ENCODE measurements at regions not wholly inside any gene's neighbourhood (a gene's known extent, or its start where the extent isn't known, plus 50 kb on each side); places are given as distances from the start of the nearest gene placed in this dataset.
"Not testable (repeated sequence)": the region's sequence is repeated elsewhere in the genome, so short reads cannot be mapped to it uniquely, and the experiment has no call there.

- no peak overlapping the region for H3K4me3 ChIP-seq (ENCODE audit: low read depth, low read length)
- no peak for TF ChIP-seq CTCF (IDR thresholded peaks at IDR 0.05; ENCODE audit: low read depth, low read length, missing control alignments)
- no peak for DNase-seq (ENCODE audit: low read depth)
Measured at GRCh38 chr7:122248472-122248871, 56.1 kb downstream of the FEZF1 start.

- H3K4me3 ChIP-seq (ENCODE audit: low read depth, low read length): not testable (repeated sequence)
Measured at GRCh38 chr7:122238729-122239128, 65.8 kb downstream of the FEZF1 start.

GRCh38 chr7:122238297-122238696 lies 66.3 kb downstream of the FEZF1 start:
- DNase-seq (ENCODE audit: low read depth); H3K4me3 ChIP-seq (ENCODE audit: low read depth, low read length): not testable (repeated sequence)

More at GRCh38 chr7:122238729-122239128, 65.8 kb downstream of the FEZF1 start:
- not testable (repeated sequence) for DNase-seq (ENCODE audit: low read depth)

- no peak for DNase-seq (ENCODE audit: low read depth)
- H3K4me3 ChIP-seq (ENCODE audit: low read depth, low read length): no peak overlapping the region
- TF ChIP-seq CTCF (IDR thresholded peaks at IDR 0.05; ENCODE audit: low read depth, low read length, missing control alignments): no peak
Measured at GRCh38 chr7:122225874-122226273, 78.7 kb downstream of the FEZF1 start.

- peak; percentile 43 for TF ChIP-seq CTCF (IDR thresholded peaks at IDR 0.05; ENCODE audit: low read depth, low read length, missing control alignments)
- H3K4me3 ChIP-seq (ENCODE audit: low read depth, low read length): no peak overlapping the region
- no peak for DNase-seq (ENCODE audit: low read depth)
Measured at GRCh38 chr7:122219253-122219865, 75.3 kb upstream of the AASS start.

GRCh38 chr7:122217125-122217524 lies 73.1 kb upstream of the AASS start:
- no peak for TF ChIP-seq CTCF (IDR thresholded peaks at IDR 0.05; ENCODE audit: low read depth, low read length, missing control alignments)
- no peak for DNase-seq (ENCODE audit: low read depth)

GRCh38 chr7:122212754-122213153 lies 68.7 kb upstream of the AASS start:
- TF ChIP-seq CTCF (IDR thresholded peaks at IDR 0.05; ENCODE audit: low read depth, low read length, missing control alignments): no peak
- no peak for DNase-seq (ENCODE audit: low read depth)
- no peak overlapping the region for H3K4me3 ChIP-seq (ENCODE audit: low read depth, low read length)

More at GRCh38 chr7:122217125-122217524, 73.1 kb upstream of the AASS start:
- H3K4me3 ChIP-seq (ENCODE audit: low read depth, low read length): no peak overlapping the region

- H3K4me3 ChIP-seq (ENCODE audit: low read depth, low read length): no peak overlapping the region
- TF ChIP-seq CTCF (IDR thresholded peaks at IDR 0.05; ENCODE audit: low read depth, low read length, missing control alignments): no peak
- DNase-seq (ENCODE audit: low read depth): no peak
Measured at GRCh38 chr7:122211362-122211761, 67.3 kb upstream of the AASS start.
